ENCODE measurements at regions not wholly inside any gene's neighbourhood (a gene's known extent, or its start where the extent isn't known, plus 50 kb on each side); places are given as distances from the start of the nearest gene placed in this dataset.
"Not testable (repeated sequence)": the region's sequence is repeated elsewhere in the genome, so short reads cannot be mapped to it uniquely, and the experiment has no call there.

DNA sequence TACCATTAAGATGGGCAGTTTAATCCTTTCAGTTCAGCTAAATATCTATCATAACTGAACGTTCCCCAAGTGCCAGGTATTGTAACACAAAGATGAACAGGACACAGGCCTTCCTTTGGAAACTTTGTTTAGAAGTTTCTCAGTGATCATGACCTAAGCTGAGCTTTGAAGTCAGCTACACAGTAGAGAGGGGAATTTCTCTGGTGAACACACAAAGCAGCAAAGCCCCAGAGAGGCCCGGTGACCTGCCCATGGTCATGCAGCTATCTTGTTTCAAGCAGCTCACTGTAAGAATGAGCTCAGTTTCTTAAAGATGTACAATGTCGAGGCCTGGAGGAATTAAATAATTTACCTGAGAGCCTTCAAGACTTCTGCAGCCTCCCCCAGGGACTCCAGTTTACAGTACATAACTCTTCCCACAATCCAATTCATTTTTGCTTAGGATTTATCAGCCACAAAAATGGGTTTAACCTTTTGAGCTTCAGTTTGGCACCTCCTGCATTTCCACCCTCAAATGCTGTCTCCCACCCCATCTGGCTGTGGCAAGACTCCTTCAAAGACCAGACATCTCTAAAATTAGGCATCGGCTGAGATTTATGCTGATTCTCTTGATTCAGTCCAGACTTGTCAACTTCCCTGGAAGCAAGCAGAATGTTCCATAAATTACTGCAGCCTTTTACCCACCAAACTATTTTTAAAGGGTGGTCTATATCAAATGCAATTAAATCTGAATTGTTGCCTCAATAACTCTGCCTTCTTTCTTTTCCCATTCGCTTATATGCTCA lies 325.6 kb downstream of the TXNL1 start:
- DNase-seq, result no peak

DNA sequence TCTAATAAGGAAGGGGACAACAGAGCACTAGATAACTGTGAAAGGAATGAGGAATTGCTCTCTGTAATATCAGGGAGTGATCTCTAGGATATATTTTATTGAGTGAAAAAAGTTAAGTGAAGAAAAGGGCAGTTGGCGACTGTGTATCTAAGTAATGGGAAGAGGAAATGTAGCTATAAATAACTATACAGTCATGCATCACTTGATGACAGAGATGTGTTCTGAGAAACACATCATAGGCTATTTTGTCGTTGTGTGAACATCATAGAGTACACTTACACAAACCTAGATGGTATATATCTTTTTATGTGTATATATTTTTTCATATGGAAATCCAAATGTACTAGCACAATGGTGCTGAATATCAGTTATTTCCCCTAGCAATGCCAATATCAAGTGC lies 329.3 kb downstream of the TXNL1 start:
- DNase-seq, result no peak

DNA sequence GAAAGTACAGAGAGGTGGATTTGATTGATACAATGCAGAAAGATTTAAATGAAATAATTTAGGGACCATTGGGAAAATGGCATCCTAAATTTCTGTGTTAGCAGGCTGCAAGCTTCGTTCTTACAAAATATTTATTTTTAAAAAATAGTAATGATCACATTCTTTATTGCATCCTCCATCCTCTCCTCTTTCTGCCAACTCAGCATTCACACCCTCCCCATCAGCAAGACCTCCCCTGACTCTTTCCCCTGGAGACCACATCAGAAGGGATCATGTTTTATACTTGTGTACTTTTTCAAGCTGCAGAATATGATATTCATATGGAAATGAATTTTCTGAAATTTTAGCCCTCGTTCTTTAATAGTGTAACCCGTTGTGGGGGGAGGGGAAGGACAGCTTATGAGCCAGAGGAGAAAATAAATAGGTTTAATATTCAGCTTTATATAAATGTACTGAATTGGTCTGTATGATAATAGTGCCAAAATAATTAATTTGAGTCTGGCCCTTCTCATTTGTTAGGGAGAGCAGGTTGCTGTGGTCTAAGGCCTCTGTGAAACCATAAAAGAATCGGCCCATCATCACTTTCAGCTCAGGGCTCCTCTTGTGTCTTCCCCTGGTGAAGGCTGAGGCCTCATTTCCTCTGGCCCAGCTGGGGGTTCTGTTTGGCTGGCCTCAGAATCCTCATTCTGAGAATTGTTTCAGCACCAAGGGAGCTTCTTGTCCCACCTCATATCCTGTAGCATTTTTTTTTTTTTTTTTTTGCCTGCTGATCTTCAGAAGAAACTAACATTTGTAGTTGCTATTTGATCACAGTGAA lies 330.8 kb downstream of the TXNL1 start:
- no peak for DNase-seq

DNA sequence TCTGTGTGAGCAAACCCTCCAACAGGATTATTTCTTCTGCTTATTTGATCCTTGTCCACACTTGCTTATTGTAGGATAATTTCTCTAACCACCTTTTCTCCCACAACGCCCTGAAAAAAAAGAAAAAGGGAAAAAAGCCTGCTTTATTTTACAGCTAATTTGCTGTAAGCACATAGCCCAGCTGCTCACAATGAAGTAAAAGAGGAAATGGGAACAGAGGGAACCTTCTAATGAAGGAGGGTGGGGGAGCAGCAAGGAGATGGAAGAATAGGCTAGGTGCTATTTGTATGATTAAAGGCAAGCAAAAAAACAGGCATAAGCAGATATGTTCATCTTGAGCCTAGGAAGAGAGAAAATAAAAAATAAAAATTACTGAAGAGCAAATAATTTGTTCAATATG lies 331.6 kb downstream of the TXNL1 start:
- no peak for DNase-seq

DNA sequence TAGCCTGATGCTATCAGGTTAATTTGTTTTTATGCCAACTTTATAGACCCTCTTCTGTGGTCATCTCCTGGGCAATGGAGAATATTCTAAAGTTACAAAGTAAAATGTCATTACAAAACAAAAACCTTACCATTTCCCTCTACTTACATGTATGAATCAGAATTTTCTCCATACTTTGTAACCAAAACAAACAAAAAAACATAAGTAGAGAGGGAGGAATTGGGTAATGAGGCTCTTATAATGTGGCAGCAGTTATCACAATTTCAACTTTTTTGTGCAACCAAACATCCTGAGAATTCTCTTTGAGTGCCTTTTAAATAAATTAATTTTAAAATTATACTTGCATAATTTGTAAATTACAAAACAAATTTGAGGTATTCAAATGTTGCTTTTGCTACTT lies 332.8 kb downstream of the TXNL1 start:
- DNase-seq, result no peak

DNA sequence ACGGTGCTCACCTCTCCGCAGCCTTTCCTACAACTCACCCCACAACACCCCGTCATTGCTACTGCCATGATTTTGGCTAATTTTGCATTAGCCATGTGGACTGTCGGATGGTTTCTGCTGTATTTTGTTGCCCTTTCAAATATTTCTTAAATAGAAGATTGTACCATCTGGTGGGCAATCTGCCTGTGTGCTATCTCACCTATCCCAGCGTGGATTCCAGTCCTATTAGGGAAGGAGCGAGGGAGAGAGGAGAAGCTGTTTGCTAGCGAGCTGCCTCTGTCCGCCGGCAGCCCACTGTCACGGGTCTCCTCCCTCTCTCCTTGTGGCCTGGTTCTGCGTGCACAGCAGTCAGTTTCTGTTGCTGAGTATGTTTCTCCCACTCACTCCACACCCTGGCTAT lies 336.2 kb downstream of the TXNL1 start:
- no peak for DNase-seq

DNA sequence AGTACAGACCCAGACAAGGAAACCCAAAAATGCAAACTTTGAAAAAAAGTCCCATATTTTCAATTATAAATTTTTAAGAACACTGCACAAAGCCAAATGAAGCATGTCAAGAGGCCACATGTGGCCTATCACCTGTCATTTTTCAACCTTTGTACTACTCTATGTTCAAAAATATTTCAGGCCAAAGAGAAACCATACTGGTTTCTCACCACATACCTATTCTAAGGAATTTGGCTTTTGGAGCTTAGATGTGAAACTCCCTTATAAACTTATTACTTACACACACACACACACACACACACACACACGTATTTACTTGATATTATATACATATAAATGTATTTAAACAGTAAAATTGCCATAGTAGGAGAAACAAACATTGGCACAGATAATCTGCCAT lies 338.7 kb downstream of the TXNL1 start:
- no peak for DNase-seq

DNA sequence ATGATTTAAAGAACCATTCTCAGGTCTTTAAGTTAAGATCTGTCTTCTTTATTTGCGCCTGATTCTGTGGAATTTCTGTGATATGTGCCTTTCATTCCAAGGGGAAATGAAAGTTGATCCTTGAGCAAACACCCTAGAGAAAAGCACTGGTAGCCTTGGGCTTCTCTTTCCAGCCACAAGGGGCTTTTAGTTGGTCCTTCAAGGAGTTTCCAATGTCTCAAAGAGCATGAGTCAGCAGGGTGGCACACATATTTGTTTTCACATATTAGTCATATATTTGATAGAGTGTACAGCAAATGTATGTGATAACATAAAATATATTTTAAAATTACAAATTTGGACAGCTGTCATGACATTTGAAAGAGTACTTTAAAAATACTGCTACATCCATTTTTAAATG lies 339.5 kb downstream of the TXNL1 start:
- DNase-seq, result no peak

DNA sequence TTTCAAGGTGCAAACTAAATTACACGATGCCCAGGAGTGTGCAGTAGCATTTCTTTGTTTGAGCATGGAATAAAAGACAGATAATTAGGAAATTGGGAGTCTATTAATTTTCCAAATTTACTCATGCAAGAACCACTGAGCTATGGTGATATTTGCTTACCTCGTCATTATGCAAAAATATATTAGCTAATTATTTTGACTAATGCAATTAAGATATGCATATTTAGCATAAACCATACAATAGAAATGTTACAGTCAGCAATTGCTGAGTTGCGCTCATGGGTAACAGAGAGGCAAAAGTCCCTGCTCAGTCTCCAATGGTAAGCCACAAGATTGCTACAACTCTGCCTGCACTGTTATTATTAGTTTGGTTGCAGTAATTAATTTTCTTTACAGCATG lies 342.0 kb downstream of the TXNL1 start:
- DNase-seq, result no peak

DNA sequence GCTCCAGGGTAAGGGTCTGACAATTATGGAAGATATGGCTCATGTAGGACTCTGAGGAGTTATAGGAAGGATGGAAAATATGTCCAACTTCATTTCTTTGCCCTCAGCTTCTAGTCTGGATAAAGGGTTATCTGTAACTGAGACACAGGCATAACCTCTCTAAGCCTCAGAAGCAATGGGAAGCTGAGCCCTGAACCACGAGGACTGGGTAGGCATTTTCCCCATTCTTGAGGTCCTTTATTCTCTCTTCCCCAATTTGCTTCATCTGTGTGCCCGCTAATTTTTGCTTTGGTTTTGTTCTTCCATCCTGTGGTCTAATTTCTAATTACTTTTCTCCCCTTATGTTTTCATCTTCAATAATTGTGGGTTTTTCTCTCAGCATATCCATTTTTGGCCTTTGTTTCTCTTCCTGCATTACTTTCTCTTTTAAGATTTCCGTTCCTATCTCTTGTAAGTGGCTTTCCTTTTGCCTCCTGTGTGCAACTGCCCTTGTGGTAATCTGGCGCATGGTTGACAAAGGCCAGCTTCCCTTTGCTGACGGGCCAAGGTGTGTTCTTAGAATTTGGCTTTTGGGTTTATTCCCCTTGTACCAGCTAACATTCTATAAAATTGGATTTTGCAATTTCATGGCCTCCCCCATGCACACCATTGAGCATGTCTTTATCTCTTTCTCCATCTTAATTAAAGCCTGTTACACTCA lies 343.8 kb downstream of the TXNL1 start:
- no peak for DNase-seq

DNA sequence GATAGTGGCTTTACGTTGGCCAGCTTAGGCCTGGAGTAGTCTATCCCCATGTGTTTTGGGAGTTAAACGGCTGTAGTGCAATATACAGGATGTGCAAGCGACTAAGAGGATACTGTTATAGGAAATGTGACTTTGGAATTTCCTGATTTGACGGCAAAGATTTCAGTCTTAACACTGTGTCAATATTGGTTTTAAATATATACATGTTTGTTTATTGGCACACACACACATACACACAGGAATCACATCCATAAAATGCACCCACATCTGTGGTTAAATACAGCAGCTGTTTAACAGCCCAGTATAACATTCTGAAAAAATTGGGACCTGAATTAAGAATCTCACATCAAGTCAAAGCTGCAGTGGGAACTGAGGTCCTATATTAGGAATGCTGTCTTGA lies 347.1 kb downstream of the TXNL1 start:
- DNase-seq, result no peak

DNA sequence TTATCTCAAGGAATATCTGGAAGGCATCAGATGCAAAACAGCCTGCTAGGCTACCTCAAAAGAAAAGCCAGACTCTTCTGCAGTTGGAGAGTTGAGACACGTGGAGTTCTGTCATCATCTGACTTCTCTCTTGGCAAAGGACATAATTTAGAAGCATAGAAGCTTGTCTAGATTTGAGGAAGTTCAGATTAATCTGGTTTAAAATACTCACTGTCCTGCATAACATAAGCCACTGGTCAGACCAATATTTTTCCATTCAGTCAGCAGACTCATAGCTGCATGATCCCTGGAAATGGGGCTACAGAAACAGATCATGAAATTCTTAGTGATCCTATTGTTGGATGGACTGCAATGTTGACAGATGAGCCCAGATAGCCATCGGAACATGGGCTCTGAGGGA lies 349.0 kb downstream of the TXNL1 start:
- DNase-seq, result no peak

DNA sequence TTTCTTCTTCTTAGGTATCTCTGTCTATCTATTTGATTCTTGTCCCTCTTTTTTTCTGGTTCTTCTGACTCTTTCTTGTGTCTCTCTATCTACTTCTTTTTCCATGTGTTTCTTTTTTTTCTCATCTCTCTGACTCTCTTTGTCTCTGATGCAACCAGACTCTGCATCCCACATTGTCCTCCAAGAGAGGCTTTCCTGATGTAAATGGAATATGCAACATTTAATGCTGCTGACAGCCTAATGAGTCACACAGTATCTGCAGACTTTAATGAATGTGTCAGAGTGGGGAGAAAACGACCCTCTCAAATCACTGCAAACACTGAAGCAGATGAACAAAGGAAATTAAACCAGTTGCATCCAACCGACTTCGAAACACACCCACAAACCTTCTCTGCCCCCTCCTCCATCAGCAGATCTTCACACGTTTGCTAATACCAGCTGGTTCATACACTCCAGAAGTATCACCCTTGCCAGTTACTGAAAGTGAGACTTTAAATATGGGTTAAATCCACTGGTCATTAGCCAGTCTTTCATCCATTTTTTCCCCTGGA lies 351.5 kb downstream of the TXNL1 start:
- no peak for DNase-seq

DNA sequence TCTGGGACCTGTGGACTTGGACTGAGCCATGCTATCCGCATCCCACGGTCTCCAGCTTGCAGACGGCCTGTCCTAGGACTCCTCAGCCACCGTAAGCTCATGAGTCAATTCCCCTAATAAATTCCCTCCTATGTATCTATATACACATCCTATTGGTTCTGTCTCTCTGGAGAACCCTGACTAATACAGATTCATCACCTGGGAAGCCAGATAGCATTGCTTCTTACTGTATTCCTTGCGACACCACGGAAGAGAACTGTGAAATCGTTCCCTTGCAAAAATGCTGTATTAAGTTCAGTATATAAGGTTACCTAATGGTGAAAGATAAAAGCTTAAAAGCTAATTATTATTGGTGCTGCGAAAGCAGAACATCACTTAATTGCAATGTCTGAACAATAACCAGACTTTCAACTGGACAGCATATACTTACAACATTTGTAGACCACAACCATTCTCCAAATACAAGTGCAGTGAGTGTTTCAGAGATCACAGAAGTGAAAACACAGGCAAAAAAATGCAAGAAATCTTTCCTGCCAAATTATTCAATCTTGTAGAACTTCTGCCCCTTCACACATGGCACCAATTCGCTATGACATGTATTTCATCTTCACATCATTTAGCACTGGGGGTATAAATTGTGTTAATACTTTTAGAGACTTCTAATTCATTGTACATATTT lies 352.9 kb downstream of the TXNL1 start:
- no peak for DNase-seq

DNA sequence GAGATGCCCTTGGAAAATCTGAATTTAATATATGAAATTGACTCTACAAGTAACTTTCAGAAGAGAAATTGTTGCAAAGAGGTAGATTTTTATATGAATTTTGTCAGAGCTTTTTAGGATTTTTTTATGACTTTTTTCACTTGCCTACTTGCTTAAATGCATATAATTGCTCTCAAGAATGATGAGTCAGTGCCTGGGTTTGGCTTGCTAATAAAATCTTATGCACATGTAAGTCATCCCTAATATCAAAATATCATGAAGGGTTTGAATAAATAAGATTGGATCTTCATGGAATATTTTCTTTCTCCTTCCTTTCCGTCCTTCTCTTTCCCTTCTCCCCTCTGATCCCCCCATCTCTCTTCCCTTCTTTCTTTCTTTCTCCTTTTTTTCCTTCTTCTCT lies 354.1 kb downstream of the TXNL1 start:
- no peak for DNase-seq

DNA sequence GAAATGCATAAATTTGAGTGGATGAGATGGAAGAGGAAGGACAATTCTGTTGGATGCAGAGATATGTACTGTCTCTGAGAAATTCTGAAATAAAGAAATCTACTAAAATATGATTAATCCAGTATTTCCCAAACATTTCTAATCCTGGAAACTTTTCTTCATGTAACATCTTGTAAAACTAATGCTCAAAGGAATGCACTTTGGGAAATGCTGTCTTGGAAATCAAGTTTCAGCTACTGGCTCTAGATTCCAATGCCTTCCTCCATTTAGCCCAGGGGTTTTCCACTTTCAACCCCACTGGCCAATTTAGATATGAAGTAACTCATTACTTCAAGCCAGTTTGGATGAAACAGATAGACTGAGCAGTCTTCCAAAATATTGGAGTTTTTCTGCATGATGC lies 355.1 kb downstream of the TXNL1 start:
- DNase-seq, result no peak

DNA sequence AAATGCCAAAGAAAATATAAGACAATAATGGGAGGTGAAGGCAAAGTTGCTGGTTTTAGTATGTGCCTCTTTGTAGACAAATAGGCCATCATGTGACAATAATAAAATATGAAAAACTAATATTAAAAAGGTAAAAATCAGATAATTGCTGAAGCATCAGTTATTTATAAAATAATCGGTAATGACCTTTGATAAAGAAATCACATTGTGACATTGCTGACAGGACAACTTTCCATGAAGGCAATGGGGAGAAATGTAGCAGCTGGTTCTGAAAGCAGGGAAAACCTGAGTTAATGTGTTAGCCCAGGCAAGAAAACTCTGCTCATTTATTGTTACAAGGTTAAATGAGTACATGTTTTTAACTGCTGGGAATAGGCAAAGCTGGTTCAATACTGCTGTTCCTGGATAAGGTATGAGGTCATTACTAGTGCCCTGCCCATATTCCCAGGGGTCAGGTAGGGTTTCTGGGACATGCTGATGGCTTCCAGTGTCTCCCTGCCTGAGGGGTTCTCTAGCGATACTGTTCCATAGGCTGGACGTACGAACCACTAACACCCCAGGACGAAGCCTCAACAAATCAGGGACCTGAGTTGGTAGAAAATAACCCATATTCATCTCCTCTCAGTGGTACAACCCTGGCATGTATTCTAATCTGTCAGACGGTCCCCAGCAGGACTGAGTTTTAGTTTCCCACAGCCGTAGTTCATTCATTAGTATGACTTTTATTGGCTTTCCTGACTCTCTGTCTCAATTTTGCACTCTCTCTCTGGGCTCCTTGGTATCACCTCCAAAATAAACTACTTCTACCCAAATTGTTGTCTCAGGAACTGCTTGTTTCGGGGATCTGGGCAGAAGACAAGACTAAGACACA lies 355.9 kb downstream of the TXNL1 start:
- DNase-seq, result no peak

DNA sequence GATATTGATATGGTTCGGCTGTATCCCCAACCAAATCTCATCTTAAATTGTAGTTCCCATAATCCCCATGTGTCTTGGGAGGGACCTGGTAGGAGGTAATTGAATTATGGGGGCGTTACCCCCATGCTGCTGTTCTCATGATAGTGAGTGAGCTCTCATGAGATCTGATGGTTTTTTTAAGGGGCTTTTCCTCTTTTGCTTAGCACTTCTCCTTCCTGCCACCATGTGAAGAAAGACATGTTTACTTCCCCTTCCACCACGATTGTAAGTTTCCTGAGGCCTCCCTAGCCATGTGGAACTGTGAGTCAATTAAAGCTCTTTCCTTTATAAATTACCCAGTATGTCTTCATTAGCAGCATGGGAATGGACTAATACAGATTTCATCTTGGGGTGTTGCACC lies 358.6 kb downstream of the TXNL1 start:
- not testable (repeated sequence) for DNase-seq

DNA sequence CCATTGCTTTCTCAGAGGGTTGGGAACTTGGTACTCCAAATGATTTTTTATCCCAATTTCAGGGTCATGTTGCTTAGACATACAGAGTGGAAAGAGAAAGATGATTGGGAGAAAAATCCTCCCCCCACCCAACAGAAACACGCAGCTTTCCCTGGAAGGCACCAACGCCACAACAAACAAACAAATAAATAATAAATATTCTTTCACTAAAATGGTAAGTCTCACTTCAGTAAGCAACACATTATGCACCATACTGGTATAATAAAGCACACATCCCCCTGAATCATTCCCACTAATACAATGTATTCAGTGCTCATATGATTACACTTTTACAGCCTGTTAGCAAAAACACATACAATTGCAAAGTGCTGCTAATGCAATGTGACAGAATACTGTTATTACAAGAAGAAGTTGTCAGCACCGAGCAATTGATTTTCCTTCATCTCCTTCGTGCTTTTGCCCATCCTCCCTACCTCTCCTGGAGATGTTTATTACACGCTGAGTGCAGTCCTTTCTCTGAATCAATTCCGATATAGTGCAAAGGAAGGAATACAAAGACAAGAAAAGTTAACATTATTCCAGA lies 359.9 kb downstream of the TXNL1 start:
- no peak for DNase-seq

DNA sequence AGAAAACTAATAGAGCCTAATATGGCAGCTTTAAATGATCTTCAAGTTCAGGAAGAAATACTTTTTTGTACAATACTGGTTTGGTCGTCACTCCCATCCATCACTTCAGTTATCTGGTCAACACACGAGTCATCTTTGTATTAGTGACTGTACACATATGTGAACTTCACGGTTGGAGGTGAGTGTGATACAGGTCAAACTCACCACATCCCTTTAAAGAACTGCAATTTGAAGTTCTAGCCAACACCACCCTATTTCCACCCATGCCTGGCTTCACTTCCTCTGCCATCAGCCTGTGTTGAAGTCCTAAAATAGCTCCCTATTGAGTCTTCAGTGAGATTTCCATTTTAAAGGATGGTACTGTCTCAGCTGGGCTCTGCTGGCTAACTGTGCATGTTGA lies 361.9 kb downstream of the TXNL1 start:
- DNase-seq, result no peak

DNA sequence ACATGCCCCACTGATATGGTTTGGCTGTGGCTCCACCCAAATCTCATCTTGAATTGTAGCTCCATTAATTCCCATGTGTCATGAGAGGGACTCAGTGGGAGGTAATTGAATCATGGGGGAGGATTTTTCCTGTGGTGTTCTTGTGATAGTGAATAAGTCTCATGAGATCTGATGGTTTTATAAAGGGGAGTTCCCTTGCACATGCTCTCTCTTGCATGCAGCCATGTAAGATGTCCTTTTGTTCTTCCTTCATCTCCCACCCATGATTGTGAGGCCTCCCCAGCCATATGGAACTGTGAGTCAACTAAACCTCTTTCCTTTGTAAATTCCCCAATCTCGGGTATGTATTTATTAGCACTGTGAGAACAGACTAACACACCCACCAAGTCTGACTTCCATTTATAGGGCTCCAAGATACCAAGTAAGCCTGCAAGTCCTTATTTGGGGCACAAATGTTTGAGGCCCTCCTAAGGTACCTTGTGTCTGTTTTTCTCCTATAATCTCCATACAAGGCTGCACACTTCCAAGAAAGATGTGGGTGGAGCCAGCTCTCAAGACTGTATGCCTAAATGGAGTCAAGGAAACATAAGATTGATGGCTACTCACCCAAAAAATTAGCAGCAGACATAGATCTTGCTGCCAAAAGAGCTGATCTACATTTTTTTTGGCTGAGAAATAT lies 364.7 kb downstream of the TXNL1 start:
- no peak for DNase-seq
